GM18868 (cell line): ENCODE measurements at regions not wholly inside any gene's neighbourhood (a gene's known extent, or its start where the extent isn't known, plus 50 kb on each side); places are given as distances from the start of the nearest gene placed in this dataset.

ENCODE experiments used
- ATAC-seq: cut with Tn5 transposase; IDR thresholded peaks from one replicate; pipeline ENCODE4 v1.9.1; 2021; ENCODE audit warnings: mild to moderate bottlenecking, moderate library complexity; ENCODE audit not compliant: unreplicated experiment

- no peak for ATAC-seq
Measured at GRCh38 chr18:78833833-78834232, 145.8 kb upstream of the SALL3 start.

GRCh38 chr18:78836838-78837237 lies 142.8 kb upstream of the SALL3 start:
- ATAC-seq = no peak

- no peak for ATAC-seq
Measured at GRCh38 chr18:78837754-78838153, 141.9 kb upstream of the SALL3 start.

GRCh38 chr18:78838183-78838582 lies 141.4 kb upstream of the SALL3 start:
- no peak for ATAC-seq

- ATAC-seq = no peak
Measured at GRCh38 chr18:78849046-78849445, 130.6 kb upstream of the SALL3 start.

DNA sequence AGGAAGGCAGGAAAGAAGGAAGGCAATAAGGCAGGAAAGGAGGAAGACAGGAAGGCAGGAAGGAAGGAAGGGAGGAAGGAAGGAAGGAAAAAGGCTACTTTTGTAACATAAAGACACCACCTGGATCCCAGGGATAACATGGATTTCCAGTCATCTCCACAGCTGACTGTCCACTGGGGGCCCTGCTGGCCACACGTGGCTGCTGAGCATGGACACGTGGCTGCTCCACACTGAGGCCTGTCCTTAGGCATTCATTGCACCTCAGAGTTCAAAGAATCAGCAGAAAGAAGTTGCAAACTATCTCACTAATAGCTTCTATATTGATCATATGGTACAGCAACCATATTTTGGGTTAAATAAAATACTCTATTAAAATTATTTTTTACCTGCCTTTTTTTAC lies 130.2 kb upstream of the SALL3 start:
- no peak for ATAC-seq

GRCh38 chr18:78853341-78853740 lies 126.3 kb upstream of the SALL3 start:
- no peak for ATAC-seq

DNA sequence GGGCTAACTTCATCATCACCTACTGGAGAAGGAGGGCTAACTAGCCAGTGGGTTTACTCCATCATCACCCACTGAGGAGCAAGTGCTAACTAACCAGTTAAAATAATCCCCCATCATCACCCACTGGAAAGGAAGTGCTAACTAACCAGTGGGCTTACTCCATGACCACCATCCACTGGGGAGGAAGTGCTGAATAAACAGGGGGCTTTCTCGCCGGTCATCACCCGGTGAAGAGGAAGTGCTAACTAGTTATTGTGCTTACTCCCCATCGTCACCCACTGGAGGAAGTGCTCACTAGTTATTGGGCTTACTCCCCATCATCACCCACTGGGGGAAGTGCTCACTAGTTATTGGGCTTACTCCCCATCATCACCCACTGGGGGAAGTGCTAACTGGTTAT lies 124.4 kb upstream of the SALL3 start:
- no peak for ATAC-seq

DNA sequence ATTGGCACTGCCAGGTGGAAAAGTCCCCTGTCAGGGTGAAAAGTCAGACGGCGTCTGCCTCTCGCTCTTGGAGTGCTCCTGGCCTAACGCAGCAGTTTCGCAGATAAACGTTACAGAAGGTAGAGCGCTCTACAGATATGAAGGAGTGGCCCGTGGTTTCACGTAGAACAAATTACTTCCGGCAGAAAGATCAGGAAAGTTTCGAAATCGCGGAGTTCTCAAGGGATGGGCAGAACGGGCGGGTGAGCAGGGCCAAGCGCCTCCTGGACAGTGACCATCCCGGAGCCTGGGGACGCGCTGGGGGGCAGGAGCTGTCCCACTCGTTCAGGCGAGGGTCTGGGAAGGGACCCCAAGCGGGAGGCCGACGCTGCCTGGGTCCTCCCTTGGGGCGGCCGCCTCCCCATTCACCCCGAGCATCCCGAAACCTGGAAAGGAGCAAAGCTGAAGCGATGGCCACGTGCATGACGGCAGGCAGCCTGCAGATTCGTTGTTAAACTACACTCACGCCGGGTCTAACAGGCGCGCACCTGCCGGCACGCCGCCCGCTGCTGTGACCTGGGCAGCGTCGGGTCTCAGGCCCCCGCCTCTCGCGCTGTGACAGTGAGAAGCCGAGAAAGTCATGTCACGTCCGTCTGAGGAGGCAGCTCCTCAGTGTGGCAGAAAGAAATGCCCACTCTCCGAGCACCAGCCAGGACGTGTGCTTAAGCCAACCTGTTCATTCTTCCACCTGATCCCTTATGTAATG lies 122.9 kb upstream of the SALL3 start:
- ATAC-seq = no peak

DNA sequence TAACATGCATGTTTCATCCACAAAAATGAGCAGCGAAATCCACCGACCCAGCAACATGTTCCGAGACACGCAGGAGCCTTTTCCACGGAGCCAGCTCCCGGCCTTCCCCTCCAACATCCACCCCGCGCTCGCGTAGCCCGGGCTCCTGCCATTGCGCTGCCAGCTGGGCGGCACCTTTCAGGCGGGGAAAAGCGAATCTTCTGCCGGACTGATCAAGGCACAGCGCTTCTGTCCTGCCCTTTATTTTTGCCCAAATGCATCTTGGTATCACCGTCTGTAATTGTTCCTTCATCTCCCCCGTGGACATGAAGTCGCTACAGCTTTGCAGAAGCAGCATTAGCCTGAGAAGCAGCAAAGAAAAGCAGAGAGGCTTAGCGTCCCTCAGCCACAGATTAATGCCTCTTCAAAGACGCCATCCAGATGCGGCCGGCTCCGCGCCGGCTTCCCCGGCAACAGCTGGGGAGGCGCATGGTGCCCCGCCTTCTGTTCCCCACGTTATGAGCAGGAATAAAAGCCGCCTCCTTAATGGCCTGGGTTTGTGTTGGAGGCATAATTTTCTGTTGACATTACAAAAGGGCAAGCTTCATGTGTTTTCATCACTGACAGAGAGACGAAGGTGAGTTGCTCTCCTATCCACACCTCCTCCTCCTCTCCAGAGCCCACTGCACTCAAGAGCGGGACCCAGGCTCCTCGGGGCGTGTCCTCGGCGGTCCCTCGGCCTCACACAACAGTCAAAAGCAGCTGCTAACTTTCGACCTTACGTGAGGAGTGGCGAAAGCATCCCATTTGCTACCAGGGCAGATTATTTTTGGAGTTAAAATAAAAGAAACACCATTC lies 122.1 kb upstream of the SALL3 start:
- ATAC-seq = no peak

DNA sequence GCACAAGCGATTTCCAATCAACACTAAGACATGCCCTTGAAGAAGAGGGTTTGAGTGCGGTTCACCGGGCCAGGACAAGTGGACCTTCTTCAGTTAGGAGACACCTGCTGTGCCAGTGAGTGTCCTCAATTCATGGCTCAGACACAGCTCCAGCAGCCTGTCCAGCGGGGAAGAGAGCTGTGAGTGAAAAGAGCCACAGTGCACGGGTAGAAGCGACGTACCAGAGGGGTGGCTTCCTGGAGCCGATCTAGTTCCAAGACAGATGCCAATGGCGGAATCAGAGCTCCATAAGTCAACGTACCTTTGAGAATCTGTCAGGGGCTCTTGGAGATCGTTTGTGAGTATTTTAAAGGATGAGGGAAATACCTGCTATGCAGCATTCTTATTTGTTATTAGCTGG lies 119.9 kb upstream of the SALL3 start:
- ATAC-seq = no peak

DNA sequence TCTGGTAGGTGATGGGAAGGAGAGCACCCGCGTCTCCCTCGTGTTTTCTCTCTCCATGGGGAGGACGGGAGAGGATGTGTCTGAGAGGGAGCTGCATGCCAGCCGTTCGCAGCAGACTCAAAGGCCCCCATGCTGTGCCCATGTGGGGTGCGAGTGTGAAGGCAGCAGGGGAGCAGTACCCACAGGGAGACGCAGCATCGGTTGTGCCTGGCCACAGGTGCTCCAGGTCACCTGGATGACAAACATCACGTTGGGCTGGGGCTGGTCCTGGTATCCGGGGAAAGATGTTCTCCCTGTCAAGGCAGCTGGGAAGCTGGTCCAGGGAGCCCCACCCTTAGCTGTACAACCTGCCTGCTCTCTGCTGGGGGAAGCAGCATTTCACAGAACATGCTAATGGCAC lies 119.5 kb upstream of the SALL3 start:
- ATAC-seq = no peak

DNA sequence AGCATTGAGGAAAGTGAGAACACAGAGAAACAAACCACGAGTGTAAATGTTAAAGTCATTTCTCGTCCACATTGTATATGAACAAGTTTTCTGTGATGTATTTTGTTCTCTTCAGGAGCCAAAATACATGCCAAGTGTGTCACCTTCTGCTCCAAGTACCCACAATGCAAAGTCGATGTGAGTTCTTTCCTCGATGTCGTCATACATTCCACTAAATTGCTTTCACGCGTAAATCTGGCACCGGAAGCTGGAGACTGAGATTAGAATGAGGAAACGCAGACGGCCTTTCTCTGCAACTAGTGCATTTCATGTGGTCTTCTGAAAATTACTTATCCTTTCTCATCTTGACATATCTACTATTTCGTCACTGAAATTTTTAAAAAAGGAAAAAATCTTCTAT lies 118.5 kb upstream of the SALL3 start:
- ATAC-seq = no peak

- ATAC-seq = no peak
Measured at GRCh38 chr18:78861706-78862105, 117.9 kb upstream of the SALL3 start.

GRCh38 chr18:78862395-78862794 lies 117.2 kb upstream of the SALL3 start:
- no peak for ATAC-seq

GRCh38 chr18:78865056-78865598 lies 114.5 kb upstream of the SALL3 start:
- no peak for ATAC-seq

DNA sequence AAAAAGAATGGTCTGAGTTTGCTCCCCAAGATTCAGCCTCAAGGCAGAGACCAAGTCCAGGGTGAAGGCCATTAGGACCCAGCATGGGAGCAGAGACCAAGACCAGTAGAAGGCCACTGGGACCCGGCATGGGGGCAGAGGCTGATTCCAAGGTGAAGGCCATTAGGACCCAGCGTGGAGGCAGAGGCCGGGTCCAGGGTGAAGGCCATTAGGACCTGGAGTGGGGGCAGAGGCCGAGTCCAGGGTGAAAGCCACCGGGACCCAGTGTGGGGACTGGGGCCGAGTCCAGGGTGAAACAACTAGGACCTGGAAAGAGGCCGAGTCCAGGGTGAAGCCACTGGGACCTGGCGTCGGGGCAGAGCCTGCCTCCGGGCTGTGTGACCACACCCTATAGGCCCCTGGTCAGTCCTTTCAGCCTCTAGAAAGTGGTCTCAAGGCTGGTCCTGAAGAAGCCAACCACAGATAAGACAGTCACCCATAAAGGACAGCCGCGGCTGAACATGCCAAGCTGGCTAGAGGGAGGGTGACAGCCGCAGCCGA lies 113.8 kb upstream of the SALL3 start:
- ATAC-seq = no peak

GRCh38 chr18:78867131-78867530 lies 112.5 kb upstream of the SALL3 start:
- ATAC-seq = no peak

DNA sequence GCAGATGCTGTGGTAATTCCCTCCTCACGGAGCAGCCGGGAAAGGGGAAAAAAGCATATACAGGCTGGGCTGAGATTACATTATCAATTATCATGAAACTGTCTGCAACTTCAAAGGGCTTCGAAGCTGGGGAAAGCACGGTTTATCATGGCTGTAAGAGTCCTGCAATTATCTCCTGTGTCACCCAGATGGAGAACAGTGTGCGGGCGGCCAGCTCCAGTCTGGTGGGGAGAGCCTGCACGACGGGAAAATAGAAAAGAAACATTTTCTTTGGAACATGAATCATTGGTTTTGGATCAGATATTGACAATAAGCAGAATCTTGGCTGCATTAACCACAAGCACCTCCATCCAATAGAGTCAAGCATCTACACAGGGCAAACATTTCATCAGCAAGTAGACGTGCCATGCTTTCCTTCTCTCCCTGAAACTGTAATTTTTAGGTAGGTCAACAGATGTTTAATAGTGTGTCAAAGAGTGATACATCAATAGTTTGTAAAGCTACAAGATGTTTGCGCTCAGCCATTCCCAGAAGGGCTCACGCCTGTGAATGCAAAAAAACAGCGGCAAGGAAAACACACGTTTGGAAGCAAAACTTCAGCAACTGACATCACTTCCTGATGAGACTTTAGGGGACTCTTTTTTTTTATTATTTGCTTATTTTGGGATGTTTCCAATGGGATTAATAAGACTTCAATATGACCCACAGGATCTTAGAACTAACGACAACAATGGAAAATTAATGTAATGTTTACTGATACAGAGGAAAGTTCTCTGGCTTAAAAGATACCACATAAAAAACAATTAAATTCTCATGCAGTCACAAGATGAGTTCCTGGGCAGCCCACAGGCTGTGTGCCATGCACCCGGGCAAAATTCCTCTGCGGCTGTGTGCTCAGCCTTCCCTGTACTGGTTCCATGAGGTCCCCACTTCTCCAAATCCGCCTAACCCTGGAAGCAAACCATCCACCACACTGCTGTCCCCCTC lies 111.0 kb upstream of the SALL3 start:
- no peak for ATAC-seq

DNA sequence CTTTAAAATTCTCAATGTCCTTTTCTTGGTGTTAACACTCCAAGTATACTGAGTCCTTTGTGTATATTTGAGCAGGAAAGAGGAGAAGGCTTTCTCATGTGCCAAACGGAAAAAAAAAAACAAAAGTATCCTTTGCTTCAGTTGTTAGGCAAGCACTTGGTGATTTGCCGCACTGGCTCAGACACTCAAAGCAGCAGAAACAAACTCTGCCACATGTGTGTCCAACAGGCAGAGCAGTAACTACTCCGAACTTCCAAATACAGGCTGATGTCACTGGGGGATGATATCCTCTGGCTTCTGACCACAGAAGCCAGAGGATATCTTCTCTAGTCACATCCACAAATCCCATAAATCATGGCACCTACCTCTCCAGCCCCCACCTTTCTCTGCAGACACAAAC lies 108.0 kb upstream of the SALL3 start:
- ATAC-seq = no peak
